ENCODE measurements at regions not wholly inside any gene's neighbourhood (a gene's known extent, or its start where the extent isn't known, plus 50 kb on each side); places are given as distances from the start of the nearest gene placed in this dataset.
"Not testable (repeated sequence)": the region's sequence is repeated elsewhere in the genome, so short reads cannot be mapped to it uniquely, and the experiment has no call there.

DNA sequence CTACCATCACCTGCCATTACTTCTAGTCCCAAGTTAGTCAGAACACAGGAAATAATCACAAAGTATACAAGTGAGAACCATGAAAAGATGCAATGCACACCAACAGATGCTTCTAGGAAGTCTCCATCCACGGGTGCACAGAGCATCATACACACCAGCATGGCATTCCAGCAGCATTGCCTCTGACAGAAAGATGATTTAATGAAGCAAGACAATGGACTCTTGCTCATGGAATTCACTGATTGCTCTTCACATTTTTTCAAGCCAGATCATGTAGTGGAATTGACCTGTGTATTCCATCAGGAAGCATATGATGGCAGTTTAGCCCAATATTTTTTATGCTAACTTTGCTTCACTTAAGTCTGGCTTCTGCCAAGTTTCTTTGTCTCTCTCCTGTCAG lies 406.3 kb upstream of the RGS17 start:
- DNase-seq = no peak

DNA sequence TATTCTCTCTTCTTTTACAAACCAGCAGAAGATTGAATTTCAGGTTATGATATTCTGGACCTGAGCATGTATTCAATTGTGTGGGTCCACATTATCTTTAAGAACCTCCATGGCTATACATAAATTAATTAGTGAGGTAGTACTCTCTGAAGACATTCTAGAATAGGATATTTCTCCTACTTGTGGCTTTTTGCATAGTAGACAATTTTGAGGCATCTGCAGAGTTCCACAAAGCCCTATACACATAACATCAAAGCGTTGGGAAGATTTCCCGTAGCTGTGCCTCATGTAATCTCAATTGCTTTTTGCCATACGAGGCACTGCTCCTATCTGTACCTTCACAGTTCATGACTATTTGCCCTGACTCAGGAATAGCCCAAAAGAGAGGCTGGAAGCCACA lies 395.4 kb upstream of the RGS17 start:
- DNase-seq = no peak

DNA sequence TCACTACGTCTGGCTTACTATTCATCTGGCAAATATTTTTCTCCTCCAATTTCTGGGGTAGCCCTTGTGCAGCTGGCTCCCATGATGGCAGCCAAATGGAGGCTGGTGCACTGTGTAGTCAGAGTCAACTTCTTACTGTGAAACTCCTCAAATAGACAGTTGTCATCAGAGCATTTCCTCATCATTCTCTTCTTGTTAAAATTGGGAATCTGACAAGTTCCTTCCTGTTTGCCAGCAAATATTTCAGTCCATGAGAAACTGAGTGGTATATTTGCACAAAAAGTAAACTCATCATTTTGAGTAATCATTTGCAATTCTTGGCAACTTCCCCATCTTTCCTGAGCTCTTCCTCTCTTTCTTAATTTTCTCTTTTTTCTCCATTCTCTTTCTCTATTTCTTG lies 394.9 kb upstream of the RGS17 start:
- DNase-seq = no peak

DNA sequence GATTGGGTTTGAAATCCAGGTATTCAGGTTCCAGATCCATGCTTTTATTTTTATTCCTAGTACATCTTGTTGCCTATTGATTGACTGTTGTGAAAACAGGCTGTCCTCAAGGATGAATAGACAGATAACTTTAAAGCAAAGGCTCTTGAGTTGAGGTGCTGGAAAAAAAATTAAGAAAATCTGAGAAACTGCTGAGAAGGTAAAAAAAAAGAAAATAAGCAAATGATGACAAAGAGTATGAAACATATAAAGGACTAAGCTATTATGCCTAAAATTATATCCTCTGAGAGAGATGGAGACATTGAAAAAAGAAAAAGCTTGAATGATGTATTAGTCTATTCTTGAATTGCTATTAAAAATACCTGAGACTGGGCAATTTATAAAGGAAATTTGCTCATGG lies 392.3 kb upstream of the RGS17 start:
- no peak for DNase-seq

DNA sequence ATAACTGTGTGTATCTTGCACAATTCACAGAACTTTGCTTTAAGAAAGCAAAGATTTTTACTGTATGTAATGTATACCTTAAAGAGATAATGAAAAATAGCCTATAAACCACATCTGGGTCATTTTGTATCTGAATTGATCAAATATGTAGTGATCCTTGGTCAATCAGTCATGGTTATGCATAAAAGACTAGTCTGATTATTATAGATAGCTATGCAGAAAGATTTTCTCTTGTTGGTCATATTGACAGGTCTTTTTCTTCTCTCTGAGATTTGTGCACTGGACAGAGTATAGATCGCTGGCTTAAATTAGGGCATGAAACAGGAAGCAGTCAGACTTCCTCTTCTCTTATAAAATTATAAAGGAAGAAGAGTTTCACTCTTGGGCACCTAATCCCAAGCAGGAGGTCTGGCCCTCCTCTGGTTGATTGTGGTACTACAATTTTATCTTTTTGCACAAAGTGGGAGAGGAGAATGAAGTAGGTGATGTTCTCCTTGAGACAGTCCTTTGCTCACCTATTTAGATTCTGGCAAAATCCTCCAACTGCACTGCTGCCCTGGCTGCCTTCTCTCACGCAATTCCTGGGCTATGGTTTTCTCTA lies 380.9 kb upstream of the RGS17 start:
- DNase-seq = no peak

DNA sequence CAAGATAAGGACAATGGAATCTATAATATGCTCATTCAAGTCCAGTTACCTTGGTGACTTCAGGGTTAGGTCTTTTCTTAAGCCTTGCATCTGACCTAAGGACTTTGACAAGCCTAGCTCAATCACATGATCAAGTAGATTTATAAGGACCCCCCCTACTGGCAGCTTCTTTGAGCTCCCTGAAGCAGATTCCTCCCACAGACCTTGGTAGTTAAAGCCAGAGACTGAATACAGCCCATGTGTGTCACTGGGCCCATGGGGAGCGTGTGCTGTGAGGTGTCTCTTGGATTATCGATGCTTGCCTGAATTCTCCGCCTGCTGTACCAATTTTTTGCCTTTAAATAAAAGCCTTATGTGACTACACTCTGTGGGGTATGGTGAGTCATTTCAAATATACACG lies 372.7 kb upstream of the RGS17 start:
- no peak for DNase-seq

DNA sequence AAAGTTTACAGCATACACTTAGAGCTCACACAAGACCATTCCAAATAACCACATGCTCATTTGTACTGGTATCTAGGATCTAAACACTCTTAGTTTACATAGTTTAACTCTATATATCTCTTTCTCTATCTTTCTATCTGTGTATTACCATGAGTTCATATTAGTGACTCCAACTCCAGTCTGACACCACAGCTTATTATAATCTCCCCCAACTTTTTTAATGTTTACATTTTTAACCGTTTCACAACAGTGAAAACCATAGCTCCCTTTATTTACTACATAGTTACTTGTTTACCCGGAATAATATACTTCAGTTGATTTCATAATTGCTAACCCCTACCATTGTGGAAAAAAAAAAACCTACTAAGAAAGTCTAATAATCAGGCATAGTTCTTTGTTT lies 362.4 kb upstream of the RGS17 start:
- no peak for DNase-seq

DNA sequence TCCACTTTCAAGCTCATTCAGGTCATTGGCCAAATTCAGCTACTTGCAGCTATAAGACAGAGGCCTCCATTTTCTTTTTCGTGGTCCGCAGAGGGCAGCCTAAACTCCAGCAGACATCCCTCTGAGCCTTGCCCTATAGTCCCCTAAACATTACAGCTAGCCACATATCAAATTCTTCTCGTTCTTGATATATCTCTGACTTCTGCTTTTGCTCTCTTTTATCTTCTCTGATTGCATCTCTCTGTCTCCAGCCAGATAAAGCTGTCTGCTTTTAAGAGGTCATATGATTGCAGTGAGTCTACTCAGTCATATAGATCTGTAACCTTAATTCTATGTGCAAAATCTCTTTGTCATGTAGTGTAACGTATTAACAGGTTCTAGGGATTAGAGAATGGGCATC lies 358.4 kb upstream of the RGS17 start:
- no peak for DNase-seq

DNA sequence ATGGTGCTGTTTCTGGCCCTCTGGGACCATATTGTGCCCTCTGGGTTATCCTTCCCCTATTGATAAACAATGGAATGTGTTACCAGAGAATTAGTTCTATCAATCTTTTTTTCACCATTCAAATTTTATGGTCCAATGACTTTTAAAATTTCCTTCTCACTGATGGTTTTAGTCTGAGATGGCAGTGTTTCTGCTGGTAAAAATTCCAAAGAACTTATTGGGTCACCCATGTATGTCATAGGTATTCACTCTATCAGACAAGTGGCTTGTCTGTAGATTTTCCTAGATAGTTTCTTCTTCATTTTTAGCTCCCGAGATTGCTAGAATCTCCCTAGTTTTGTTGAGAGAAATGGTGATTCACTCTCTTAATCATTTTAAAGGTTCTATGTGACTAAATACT lies 357.2 kb upstream of the RGS17 start:
- no peak for DNase-seq

DNA sequence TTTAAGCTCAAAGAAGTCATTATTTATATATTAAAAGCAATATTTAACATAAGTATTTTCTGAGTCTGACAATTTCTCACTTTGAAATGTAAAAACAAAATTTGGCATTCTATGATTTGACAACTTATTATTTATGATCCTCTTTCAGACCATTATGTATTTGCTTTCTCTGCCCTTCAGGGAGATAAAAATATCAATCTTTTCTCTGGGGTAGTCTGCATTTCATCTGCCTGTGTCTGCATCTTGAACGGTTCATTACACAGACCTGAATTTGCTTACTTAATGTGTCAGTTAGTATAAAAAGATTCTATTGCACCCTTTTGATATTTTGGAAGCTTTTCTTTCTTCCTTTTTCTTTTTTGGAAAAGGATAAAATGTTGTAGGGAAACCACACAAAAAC lies 354.0 kb upstream of the RGS17 start:
- no peak for DNase-seq

DNA sequence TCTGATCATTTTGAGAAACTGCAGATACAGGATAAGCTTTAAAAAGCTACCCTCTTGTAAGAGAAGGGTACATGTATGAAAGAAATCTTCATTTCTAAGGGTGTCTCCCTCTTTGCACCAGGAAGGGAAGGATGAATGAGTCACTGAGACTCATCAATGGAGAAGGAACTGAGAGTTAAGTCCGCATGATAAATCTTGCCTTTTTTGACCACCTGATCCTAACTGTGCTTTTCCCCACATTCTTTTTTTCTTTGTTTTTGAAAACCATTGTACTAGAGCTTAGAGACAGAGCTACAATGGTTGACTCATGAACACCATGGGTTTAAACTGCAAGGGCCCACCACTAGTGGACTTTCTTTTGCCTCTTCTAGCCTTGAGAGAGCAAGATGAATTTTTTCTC lies 353.0 kb upstream of the RGS17 start:
- no peak for DNase-seq

DNA sequence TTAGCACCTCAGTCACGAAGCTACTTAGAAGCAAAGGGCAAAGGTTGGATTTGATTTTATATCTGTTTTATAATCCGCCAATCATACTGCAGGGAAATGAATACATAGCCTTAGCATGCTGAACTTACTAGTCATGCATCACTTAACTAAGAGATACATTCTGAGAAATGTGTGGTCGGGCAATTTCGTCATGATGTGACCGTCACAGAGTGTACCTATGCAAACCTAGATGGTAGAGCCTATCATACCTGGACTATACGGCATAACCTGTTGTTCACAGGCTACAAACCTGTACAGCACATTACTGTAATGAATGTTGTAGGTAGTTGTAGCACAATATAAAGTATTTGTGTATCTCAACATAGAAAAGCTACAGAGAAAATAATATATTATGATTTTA lies 345.2 kb upstream of the RGS17 start:
- no peak for DNase-seq

DNA sequence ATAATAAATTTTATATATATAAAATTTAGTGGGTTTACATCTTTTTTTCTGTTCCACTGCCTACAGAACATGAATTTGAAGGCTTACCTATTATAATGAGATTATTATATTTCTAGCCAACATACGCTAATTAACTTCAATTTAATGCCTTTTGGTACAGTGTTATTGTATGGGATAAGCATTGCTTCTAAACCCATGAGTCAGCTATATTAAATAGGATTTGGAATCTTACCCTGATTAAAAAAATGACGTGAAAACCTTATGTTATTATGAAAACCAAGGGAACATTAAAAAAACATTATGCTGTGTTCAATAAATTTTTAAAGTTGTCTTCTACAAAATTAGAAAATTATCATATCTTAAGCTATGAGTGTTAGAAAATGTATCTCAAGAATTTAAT lies 334.0 kb upstream of the RGS17 start:
- DNase-seq = no peak

DNA sequence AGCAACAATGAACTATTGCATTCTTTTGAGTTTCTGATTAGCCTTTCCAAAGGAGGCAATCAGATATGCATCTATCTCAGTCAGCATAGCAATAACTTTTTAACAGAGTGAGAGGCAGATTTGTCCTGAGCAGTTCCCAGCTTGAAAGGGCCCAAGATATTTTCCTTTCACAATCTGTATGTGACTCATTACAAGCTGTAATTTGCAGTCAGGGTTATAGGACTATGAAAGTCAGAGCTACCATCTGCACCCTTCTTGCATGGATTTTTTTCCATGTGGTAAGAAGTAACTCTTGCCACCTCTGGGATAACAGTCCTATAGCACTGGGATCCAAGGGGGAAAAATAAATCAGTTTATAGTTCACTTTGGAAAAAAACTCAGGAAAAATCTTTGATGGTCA lies 318.2 kb upstream of the RGS17 start:
- DNase-seq = no peak

DNA sequence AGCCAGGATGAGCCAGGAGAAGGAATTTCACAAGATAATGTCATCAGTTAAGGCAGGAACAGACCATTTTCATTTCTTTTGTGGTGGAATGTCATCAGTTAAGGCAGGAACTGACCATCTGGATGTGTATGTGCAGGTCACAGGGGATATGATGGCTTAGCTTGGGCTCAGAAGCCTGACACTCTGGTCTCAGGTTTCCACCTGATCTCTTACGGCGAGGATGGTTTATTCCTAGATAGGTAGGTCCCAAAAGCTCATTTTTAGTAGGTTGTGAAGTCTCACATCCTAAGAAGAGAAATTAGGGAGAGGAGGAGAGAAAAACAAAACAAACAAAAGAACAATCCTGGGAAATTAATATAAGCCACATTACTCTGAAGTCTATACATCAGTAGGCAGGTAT lies 311.7 kb upstream of the RGS17 start:
- DNase-seq = not testable (repeated sequence)

DNA sequence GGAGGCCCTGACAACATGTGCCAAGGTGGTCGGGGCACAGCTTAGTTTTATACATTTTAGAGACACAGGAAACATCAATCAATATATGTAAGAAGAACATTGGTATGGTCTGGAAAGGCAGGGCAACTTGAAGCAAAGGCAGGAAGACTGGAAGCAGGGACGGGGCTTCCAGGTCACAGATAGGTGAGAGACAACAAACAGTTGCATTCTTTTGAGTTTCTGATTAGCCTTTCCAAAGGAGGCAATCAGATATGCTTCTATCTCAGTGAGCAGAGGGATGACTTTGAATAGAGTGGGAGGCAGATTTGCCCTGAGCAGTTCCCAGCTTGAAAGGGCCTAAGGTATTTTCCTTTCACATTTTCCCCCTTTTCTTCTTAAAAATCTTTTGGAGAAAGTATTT lies 311.0 kb upstream of the RGS17 start:
- DNase-seq = no peak

DNA sequence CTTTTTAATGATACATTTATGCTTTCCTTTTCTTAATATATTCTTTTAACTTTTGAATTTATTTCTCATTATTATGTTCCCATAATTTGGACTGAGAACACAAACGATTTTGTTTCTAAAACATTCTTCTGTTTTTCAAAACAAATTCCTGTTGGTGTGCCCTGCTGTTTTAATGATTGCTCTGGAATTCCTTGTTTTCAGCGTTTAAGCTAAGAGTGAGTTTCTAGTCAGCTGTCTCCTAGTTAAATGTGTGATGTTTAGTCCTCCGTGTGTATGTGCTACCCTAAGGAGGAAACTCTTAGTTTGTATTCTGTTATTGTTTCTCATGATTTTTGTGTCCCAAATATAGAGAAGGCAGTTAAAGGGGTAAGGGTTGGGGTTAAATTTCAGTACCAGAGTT lies 306.1 kb upstream of the RGS17 start:
- DNase-seq = no peak

DNA sequence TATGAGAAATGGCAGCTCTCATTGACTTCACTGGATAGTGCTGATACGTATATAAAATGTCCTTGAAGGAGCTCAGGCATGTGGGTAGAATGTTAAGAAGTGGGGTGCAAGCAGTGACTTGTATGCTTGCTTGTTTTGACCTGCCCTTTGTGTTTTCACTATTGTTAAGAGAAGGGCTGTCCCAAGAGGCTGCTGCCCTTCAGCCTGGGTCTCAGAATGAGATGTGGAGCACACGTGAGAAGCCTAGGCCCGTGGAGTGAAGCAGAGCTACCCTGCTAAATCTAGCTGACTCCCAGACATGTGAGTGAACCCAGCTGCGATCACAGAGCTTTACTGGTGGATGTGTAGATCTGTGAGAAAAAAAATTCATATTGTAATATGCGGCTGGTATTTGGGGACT lies 305.3 kb upstream of the RGS17 start:
- no peak for DNase-seq

DNA sequence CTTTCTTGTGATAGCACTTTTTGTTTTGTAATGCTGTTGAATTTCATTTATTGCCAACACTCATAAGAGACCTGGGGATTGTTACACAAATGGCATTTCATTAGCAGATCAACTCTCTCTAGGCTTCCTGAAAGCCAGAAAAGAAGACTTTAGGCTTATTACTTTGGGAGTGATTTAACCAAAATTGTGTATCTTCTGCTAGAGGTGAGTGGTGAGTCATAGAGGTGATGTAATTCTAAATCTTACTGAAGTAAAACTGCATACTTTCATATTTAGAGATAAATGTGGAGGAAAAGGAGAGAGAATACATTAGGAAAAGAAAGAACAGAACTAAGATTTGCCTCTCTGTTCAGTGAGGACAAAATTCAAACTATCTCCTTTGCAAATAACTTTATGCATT lies 304.7 kb upstream of the RGS17 start:
- DNase-seq = no peak

DNA sequence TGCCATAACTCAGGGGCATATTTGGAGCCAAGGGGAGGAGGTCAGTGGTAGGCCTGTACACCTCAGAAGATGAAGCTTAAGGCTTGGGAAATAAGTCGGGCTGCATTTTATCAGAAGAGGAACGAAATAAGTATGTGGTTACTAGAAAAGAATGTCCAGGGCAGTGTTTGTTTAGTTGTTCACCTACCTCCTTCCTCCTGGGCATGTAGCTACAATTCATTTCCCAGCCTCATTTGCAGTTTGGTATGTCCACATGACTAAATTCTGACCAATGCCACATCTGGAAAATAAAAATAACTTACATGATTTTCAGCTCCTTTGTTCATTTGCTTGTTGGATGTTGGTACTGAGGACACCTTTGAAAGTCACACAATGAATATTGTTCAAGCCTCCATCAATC lies 294.5 kb upstream of the RGS17 start:
- no peak for DNase-seq

DNA sequence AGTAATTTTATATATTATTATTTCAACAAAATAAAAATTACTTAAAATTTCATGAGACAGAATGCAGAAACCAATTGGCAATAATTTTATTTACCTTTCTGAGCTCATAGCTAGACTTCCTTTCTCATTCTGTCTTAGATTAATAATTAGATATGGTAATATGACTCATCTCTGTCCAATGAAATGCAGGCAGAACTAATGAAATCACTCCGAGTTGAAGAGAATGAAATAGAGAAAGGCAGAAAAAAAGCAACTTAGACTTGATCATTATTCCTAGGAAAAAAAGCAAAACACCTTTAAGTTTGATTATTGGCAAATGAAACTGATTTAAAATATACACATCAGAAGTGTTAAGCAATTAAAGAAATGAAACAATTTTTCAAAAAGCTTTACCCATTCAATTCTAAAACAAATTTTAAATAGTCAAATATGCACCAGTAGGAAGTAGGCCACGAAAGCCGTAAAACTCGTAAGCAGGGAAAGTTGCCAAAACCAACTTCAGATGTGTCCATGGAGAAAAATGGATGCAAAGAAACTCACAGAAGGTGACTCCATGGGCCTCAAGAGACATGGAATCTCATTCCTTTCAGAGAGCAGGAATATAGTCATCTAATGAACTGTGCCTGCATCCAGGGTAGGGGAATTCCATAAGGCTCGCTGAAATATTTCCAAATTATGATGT lies 293.8 kb upstream of the RGS17 start:
- no peak for DNase-seq

DNA sequence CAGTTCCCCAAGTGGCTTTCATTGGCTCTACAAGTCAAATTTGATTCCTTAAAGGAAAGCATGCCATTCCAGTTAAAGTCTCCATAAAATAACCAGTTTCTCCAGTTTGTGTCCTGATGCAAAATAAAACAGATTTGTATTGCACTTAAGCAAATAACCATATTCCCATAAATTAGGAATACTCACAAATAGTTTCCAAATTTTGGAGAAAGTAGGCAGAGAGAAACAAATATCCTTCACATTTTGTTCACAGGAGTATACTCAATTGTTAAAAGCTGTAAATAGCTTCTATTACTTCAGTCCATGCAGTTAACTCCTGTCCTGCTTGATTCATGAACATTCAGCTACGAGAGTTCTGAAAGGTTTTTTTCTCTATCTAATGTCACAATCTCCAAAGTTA lies 281.4 kb upstream of the RGS17 start:
- no peak for DNase-seq

DNA sequence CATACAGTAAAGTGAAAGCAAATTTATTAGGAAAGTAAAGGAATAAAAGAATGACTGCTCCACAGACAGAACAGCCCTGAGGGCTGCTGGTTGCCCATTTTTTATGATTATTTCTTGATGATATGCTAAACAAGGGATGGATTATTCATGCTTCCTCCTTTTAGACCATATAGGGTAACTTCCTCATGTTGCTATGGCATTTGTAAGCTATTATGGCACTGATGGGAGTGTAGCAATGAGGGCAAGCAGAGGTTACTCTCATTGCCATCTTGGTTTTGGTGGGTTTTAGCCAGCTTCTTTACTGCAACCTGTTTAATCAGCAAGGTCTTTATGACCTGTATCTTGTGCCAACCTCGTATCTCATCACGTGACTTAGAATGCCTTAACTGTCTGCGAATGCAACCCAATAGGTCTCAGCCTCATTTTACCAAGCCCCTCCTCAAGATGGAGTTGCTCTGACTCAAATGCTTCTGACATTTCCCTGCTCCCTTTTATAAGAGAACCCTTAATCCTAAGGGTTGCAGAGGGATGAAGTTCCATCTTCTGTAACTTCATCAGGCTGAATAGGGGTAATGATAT lies 280.1 kb upstream of the RGS17 start:
- no peak for DNase-seq

DNA sequence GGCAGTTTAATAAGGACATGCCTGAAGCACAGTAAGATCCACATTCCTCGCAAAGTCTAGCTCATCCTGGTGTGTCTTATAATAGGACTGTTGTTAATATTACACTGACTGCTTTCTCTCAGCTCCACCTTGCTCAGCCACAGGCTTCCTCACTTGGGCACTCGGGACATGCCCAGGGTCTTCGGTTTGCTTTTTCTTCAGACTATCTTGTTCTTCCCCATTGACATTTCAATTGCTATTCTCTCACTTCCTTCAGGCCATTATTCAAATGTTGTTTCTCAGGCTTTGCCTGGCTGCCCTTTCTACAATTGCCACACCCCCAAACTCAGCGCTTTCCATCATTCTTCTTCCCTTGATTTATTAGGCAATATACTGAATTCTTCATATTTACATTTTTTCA lies 274.8 kb upstream of the RGS17 start:
- no peak for DNase-seq

DNA sequence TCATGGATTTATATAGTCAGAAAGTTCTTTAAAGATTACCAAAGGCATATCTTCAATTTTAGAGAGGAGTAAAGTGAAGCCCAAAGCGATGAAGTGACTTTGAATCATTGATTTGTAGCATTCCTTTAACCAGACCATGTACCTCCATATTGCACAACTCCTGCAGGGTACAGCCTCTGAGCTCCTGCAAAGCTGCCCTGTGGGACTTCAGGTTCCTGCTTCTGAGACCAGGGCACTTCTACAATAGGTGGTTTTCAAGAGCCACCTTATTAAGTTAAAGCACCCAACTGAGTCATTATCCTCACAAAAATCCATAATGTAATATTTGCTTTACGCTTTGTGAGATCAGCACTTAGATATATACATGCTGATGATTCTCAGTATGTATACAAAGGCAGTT lies 270.7 kb upstream of the RGS17 start:
- no peak for DNase-seq
